ENCODE measurements at regions not wholly inside any gene's neighbourhood (a gene's known extent, or its start where the extent isn't known, plus 50 kb on each side); places are given as distances from the start of the nearest gene placed in this dataset.
A peak's percentile ranks its signal among the peaks of the same experiment; 100 is the strongest.
"Not testable (repeated sequence)": the region's sequence is repeated elsewhere in the genome, so short reads cannot be mapped to it uniquely, and the experiment has no call there.

GRCh38 chr1:146409116-146409801 is 180.4 kb upstream of the NOTCH2NLA start:
- DNase-seq, result peak in 1 of 3 donors; percentile 15

GRCh38 chr1:146401281-146401825 is 172.5 kb upstream of the NOTCH2NLA start:
- peak; percentile 7 to 19 (median 14) for DNase-seq

- DNase-seq, result not testable (repeated sequence)
Observed at GRCh38 chr1:146400173-146401121, 171.6 kb upstream of the NOTCH2NLA start.

GRCh38 chr1:146399225-146399624 is 170.4 kb upstream of the NOTCH2NLA start:
- not testable (repeated sequence) for DNase-seq

- DNase-seq, result not testable (repeated sequence)
Observed at GRCh38 chr1:146396801-146397200, 168.0 kb upstream of the NOTCH2NLA start.

GRCh38 chr1:146396242-146396641 is 167.4 kb upstream of the NOTCH2NLA start:
- DNase-seq, result not testable (repeated sequence)

- not testable (repeated sequence) for DNase-seq
Observed at GRCh38 chr1:146393796-146394195, 165.0 kb upstream of the NOTCH2NLA start.

GRCh38 chr1:146393154-146393553 is 164.3 kb upstream of the NOTCH2NLA start:
- not testable (repeated sequence) for DNase-seq

- DNase-seq, result peak in 2 of 3 donors; percentile 8 to 18
Observed at GRCh38 chr1:146389178-146389577, 160.4 kb upstream of the NOTCH2NLA start.

- peak; percentile 37 to 53 (median 50) for DNase-seq
Observed at GRCh38 chr1:146387750-146388469, 159.1 kb upstream of the NOTCH2NLA start.

- DNase-seq, result peak; percentile 92 to 96 (median 93)
Observed at GRCh38 chr1:146386851-146387749, 158.3 kb upstream of the NOTCH2NLA start.

- DNase-seq, result not testable (repeated sequence)
Observed at GRCh38 chr1:146381196-146381595, 152.4 kb upstream of the NOTCH2NLA start.

GRCh38 chr1:146376708-146377496 is 148.1 kb upstream of the NOTCH2NLA start:
- DNase-seq, result peak; percentile 93 to 99 (median 98)

GRCh38 chr1:146376309-146376707 is 147.5 kb upstream of the NOTCH2NLA start:
- DNase-seq, result peak; percentile 68 to 83 (median 70)

- DNase-seq, result peak in 1 of 3 donors; percentile 17
Observed at GRCh38 chr1:146375108-146375507, 146.3 kb upstream of the NOTCH2NLA start.

- peak; percentile 3 to 17 (median 12) for DNase-seq
Observed at GRCh38 chr1:146369940-146370339, 141.1 kb upstream of the NOTCH2NLA start.

- not testable (repeated sequence) for DNase-seq
Observed at GRCh38 chr1:146355373-146355772, 126.6 kb upstream of the NOTCH2NLA start.

GRCh38 chr1:146326863-146327262 is 98.0 kb upstream of the NOTCH2NLA start:
- not testable (repeated sequence) for DNase-seq

- DNase-seq, result not testable (repeated sequence)
Observed at GRCh38 chr1:146324463-146324862, 95.6 kb upstream of the NOTCH2NLA start.

- DNase-seq, result not testable (repeated sequence)
Observed at GRCh38 chr1:146323302-146323701, 94.5 kb upstream of the NOTCH2NLA start.

All from suppressor macrophage treated with lipopolysaccharide for 1 hour (primary cell).